Coronary artery (tissue), 2 donors: ENCODE measurements at regions not wholly inside any gene's neighbourhood (a gene's known extent, or its start where the extent isn't known, plus 50 kb on each side); places are given as distances from the start of the nearest gene placed in this dataset.

ENCODE experiments used
- DNase-seq: peaks from one replicate; pipeline ENCODE4 v3.0.0-alpha.2; 2017; ENCODE audit warnings: low spot score
- H3K27ac ChIP-seq, 2 donors: fragments of 200-600 bp; sonication (generic); one replicate each; pipeline ENCODE4 v1.5.1; 2016 to 2019
- H3K4me3 ChIP-seq: fragments of 200-600 bp; sonication (generic); 2 replicates; pipeline ENCODE4 v1.5.1; 2016; ENCODE audit warnings: mild to moderate bottlenecking, moderate library complexity
- CTCF ChIP-seq: fragments of 200-600 bp; sonication (generic); IDR thresholded peaks from one replicate; pipeline ENCODE4 v1.5.1; 2019; ENCODE audit warnings: antibody characterized with exemption

GRCh38 chr4:71188951-71189350, 149.9 kb upstream of the SLC4A4 start:
- no peak overlapping the region for H3K27ac ChIP-seq
- H3K4me3 ChIP-seq = no peak overlapping the region
- DNase-seq = no peak
- TF ChIP-seq CTCF = no peak

- TF ChIP-seq CTCF = no peak
- Histone ChIP-seq H3K4me3 (no peak overlapping the region), H3K27ac (no peak overlapping the region)
- DNase-seq = no peak
Measured at GRCh38 chr4:71189471-71189870, 149.3 kb upstream of the SLC4A4 start.

- no peak overlapping the region for H3K27ac ChIP-seq
- H3K4me3 ChIP-seq = no peak overlapping the region
- no peak for DNase-seq
- no peak for TF ChIP-seq CTCF
Measured at GRCh38 chr4:71194454-71194853, 144.4 kb upstream of the SLC4A4 start.

- DNase-seq = no peak
- Histone ChIP-seq H3K27ac (no peak overlapping the region), H3K4me3 (no peak overlapping the region)
- no peak for TF ChIP-seq CTCF
Measured at GRCh38 chr4:71195924-71196323, 142.9 kb upstream of the SLC4A4 start.

GRCh38 chr4:71198958-71199357, 139.9 kb upstream of the SLC4A4 start:
- H3K27ac ChIP-seq = no peak overlapping the region
- DNase-seq = no peak
- H3K4me3 ChIP-seq = no peak overlapping the region
- TF ChIP-seq CTCF = no peak

GRCh38 chr4:71201057-71201456, 137.8 kb upstream of the SLC4A4 start:
- DNase-seq = no peak
- H3K4me3 ChIP-seq = no peak overlapping the region
- no peak overlapping the region for H3K27ac ChIP-seq
- no peak for TF ChIP-seq CTCF

GRCh38 chr4:71201817-71202576, 136.8 kb upstream of the SLC4A4 start:
- DNase-seq = no peak
- no peak for TF ChIP-seq CTCF
- Histone ChIP-seq H3K4me3 (no peak overlapping the region), H3K27ac (no peak overlapping the region)
